ENCODE measurements at regions not wholly inside any gene's neighbourhood (a gene's known extent, or its start where the extent isn't known, plus 50 kb on each side); places are given as distances from the start of the nearest gene placed in this dataset.

- TF ChIP-seq TAF1 (IDR thresholded peaks at IDR 0.05; ENCODE audit: borderline replicate concordance, insufficient read depth, low read length) (no peak), SIN3A (IDR thresholded peaks at IDR 0.05; ENCODE audit: borderline replicate concordance, insufficient read depth, low read length) (no peak)
These were observed 62.8 kb upstream of the DTNA start for GRCh38 chr18:34647251-34647650.

Measured in PFSK-1 (cell line).